HFFc6 (cell line): ENCODE measurements at regions not wholly inside any gene's neighbourhood (a gene's known extent, or its start where the extent isn't known, plus 50 kb on each side); places are given as distances from the start of the nearest gene placed in this dataset.
A peak's percentile ranks its signal among the peaks of the same experiment; 100 is the strongest.

Source experiments
- DNase-seq: peaks from one replicate; pipeline ENCODE4 v3.0.0-alpha.2; 2018
- H3K27ac Mint-ChIP-seq: 2 replicates; pipeline ENCODE4 v1.8.0; 2020; ENCODE audit warnings: mild to moderate bottlenecking, mixed read lengths
- H3K27me3 Mint-ChIP-seq: 2 replicates; pipeline ENCODE4 v1.8.0; 2021; ENCODE audit warnings: mild to moderate bottlenecking, moderate library complexity, mixed read lengths; ENCODE audit not compliant: insufficient read depth
- H3K36me3 Mint-ChIP-seq: 2 replicates; pipeline ENCODE4 v1.8.0; 2021; ENCODE audit warnings: low read depth, mixed read lengths
- H3K4me1 Mint-ChIP-seq: 2 replicates; pipeline ENCODE4 v1.8.0; 2020; ENCODE audit warnings: low read depth, mixed read lengths
- H3K4me3 Mint-ChIP-seq: 2 replicates; pipeline ENCODE4 v1.8.0; 2020; ENCODE audit warnings: mild to moderate bottlenecking, moderate library complexity, mixed read lengths
- H3K9me3 Mint-ChIP-seq: 2 replicates; pipeline ENCODE4 v1.8.0; 2020; ENCODE audit warnings: mild to moderate bottlenecking, mixed read lengths
- TF ChIP-seq, protein P1 (sequence below): fragments of 200-600 bp; sonication (generic); IDR thresholded peaks from 2 replicates; pipeline ENCODE4 v1.5.0; 2021; ENCODE audit warnings: antibody characterized with exemption, mild to moderate bottlenecking

DNA sequence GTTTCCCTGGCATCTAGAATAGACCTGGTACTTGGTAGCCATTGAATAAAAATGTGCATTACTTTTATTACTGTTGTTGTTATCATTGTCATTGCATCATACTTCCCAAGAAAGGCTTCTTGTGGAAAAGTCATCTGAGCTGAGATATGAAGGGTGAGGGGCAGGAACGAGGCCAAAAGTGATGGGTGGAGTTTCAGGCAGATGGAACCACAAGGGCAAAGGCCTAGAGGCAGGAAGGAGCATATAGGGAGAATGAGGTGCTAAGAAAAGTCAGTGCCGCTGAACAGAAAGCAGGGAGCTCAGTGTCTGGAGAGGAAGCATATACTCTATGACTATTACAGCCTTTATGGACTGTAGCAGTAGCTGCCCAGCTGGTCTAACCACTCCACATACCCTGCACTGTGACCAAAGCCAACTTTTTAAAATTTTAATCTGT, 219.3 kb downstream of the SPP2 start:
- no peaks in the 10 kb centered on the region for H3K9me3 Mint-ChIP-seq
- DNase-seq, result no peak
- peaks cover 6% of the 10 kb centered on the region for H3K27me3 Mint-ChIP-seq
- no peaks in the 10 kb centered on the region for H3K36me3 Mint-ChIP-seq
- no peak overlapping the region for H3K27ac Mint-ChIP-seq
- TF ChIP-seq, protein P1, sequence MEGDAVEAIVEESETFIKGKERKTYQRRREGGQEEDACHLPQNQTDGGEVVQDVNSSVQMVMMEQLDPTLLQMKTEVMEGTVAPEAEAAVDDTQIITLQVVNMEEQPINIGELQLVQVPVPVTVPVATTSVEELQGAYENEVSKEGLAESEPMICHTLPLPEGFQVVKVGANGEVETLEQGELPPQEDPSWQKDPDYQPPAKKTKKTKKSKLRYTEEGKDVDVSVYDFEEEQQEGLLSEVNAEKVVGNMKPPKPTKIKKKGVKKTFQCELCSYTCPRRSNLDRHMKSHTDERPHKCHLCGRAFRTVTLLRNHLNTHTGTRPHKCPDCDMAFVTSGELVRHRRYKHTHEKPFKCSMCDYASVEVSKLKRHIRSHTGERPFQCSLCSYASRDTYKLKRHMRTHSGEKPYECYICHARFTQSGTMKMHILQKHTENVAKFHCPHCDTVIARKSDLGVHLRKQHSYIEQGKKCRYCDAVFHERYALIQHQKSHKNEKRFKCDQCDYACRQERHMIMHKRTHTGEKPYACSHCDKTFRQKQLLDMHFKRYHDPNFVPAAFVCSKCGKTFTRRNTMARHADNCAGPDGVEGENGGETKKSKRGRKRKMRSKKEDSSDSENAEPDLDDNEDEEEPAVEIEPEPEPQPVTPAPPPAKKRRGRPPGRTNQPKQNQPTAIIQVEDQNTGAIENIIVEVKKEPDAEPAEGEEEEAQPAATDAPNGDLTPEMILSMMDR, result no peak
- H3K4me1 Mint-ChIP-seq, result peaks cover 6% of the 10 kb centered on the region
- H3K4me3 Mint-ChIP-seq, result no peak overlapping the region

DNA sequence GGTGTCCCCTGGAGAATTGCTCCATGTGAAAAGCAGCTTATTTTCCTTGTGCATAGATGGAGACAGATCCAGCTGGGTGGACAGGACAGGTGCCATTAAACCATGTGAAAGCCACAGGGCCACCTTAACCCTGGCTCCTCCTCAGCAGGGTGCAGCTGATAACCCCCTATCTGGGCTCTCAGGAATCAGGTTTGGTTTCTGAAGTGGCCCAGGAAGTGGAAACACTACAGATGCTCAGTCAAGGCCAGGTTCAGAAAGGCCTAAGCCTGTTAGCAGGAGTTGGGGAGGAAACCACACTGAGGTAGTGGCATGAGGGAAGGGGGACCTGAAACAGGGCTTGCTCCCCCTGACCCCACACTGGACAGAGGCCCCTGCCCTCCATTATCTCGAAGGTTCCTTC, 217.0 kb downstream of the SPP2 start:
- Mint-ChIP-seq H3K27me3 (peaks cover 4% of the 10 kb centered on the region), H3K9me3 (no peaks in the 10 kb centered on the region)
- TF ChIP-seq, protein P1, result no peak

GRCh38 chr2:234266952-234267351, 216.4 kb downstream of the SPP2 start:
- TF ChIP-seq, protein P1, result no peak
- H3K4me3 Mint-ChIP-seq, result no peak overlapping the region
- H3K9me3 Mint-ChIP-seq, result no peaks in the 10 kb centered on the region
- no peak overlapping the region for H3K27ac Mint-ChIP-seq
- H3K27me3 Mint-ChIP-seq, result peaks cover 4% of the 10 kb centered on the region
- DNase-seq, result no peak
- no peaks in the 10 kb centered on the region for H3K36me3 Mint-ChIP-seq
- H3K4me1 Mint-ChIP-seq, result peaks cover 6% of the 10 kb centered on the region

More for the DNA sequence above, 217.0 kb downstream of the SPP2 start:
- Mint-ChIP-seq H3K36me3 (no peaks in the 10 kb centered on the region), H3K4me1 (peaks cover 6% of the 10 kb centered on the region), H3K4me3 (no peak overlapping the region), H3K27ac (no peak overlapping the region)
- DNase-seq, result no peak

- Mint-ChIP-seq H3K9me3 (no peaks in the 10 kb centered on the region), H3K4me1 (peaks cover 6% of the 10 kb centered on the region), H3K36me3 (no peaks in the 10 kb centered on the region), H3K4me3 (no peak overlapping the region), H3K27ac (no peak overlapping the region), H3K27me3 (no peaks in the 10 kb centered on the region; the same call in 1 of the 2 replicates)
- TF ChIP-seq, protein P1, result no peak
- no peak for DNase-seq
These were observed 214.7 kb downstream of the SPP2 start for GRCh38 chr2:234265206-234265605.

GRCh38 chr2:234261736-234262135, 211.2 kb downstream of the SPP2 start:
- Mint-ChIP-seq H3K4me1 (peaks cover 28% of the 10 kb centered on the region), H3K27me3 (no peaks in the 10 kb centered on the region; the same call in none of the 2 replicates), H3K9me3 (no peaks in the 10 kb centered on the region), H3K27ac (no peak overlapping the region), H3K36me3 (no peaks in the 10 kb centered on the region; the same call in 1 of the 2 replicates), H3K4me3 (no peak overlapping the region)
- TF ChIP-seq, protein P1, result no peak
- DNase-seq, result no peak

- DNase-seq, result no peak
- Mint-ChIP-seq H3K27ac (peak overlapping the region; percentile 46), H3K4me3 (no peak overlapping the region), H3K4me1 (peaks cover 45% of the 10 kb centered on the region), H3K27me3 (no peaks in the 10 kb centered on the region; the same call in none of the 2 replicates), H3K9me3 (no peaks in the 10 kb centered on the region), H3K36me3 (no peaks in the 10 kb centered on the region; the same call in 1 of the 2 replicates)
- TF ChIP-seq, protein P1, result no peak
These were observed 208.9 kb downstream of the SPP2 start for GRCh38 chr2:234259440-234259839.
